ENCODE measurements at regions not wholly inside any gene's neighbourhood (a gene's known extent, or its start where the extent isn't known, plus 50 kb on each side); places are given as distances from the start of the nearest gene placed in this dataset.

DNA sequence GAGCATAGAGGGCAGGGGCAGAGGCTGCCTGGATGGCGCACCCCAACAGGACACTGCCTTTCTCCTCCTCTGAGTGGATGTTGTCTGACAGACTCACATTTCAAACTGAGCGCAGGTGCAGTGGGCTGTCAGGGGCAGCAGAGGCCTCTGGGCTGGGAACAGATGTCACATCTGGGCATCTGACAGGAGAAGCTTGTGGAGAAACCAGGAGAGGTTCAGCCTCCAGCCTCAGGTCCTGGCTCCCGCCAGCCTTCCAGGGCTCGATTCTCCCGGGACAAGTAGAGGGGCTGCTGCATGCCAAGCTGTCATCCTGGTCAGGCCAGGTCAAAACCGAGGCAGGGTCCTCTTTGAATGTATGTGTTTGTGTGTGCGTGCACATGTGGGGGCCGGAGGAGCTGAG is 67.7 kb upstream of the SDK2 start:
- TF ChIP-seq, protein P1, sequence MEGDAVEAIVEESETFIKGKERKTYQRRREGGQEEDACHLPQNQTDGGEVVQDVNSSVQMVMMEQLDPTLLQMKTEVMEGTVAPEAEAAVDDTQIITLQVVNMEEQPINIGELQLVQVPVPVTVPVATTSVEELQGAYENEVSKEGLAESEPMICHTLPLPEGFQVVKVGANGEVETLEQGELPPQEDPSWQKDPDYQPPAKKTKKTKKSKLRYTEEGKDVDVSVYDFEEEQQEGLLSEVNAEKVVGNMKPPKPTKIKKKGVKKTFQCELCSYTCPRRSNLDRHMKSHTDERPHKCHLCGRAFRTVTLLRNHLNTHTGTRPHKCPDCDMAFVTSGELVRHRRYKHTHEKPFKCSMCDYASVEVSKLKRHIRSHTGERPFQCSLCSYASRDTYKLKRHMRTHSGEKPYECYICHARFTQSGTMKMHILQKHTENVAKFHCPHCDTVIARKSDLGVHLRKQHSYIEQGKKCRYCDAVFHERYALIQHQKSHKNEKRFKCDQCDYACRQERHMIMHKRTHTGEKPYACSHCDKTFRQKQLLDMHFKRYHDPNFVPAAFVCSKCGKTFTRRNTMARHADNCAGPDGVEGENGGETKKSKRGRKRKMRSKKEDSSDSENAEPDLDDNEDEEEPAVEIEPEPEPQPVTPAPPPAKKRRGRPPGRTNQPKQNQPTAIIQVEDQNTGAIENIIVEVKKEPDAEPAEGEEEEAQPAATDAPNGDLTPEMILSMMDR (IDR thresholded peaks at IDR 0.05; ENCODE audit: low read depth, low read length) = no peak
- H3K4me3 ChIP-seq (ENCODE audit: low read depth, low read length) = no peak overlapping the region

DNA sequence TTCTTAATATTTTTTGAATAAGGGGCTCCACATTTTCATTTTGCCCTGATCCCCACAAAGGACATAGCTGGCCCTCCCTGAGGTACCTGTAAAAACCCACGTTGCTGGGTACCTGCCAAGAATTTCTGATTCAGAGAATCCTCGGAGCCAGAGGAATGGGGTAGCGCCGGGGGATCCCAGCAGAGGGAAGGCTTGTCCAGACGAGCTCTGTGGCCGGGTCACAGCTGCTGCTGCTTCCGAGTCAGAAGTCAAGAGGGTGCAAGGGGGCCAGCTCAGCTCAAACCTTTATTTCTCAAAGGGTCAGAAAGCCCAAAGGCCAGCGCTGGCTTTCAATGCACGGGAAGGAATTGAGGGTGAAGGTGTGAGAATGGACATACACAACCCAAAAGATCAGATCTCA is 68.9 kb upstream of the SDK2 start:
- H3K4me3 ChIP-seq (ENCODE audit: low read depth, low read length) = no peak overlapping the region
- TF ChIP-seq, protein P1 (IDR thresholded peaks at IDR 0.05; ENCODE audit: low read depth, low read length) = no peak

DNA sequence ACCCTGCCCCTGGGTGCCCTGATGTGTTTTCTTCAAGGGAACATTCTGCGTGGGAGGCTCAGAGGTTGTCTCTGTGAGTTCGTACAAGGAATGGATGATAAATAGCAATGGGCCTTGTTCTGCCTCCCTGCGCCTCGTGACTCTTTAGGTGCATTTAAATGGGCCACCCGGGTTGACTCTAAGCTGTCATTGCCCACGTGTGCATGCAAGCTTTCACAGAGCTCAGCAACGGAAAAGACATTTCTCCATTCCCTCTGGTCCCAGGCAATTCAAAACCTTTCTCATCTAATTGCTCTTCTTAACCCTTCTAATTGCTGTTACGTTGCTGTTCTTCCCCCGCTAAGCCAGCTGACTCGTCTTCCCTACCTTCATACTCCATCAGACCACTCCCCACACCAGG is 71.5 kb upstream of the SDK2 start:
- no peak overlapping the region for H3K4me3 ChIP-seq (ENCODE audit: low read depth, low read length)
- TF ChIP-seq, protein P1 (IDR thresholded peaks at IDR 0.05; ENCODE audit: low read depth, low read length) = no peak

DNA sequence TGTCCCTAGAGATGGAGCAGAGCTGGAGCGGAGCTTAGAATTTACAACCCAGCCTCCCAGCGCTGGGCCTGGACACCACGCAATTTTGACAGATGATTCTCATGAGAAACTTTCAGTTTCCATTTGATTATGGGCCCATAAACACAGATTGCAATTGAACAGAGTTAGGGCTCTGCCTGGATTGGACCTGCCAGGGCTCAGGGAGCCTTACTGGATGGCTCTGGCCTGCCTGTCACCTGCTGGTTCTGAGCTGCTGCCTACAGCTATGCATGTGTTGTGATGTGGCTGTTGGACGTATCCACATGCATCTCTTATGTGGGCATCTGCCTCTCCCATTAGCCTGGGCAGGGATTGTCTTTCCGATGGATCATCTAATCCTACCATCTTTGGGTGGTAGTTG is 73.4 kb upstream of the SDK2 start:
- TF ChIP-seq, protein P1 (IDR thresholded peaks at IDR 0.05; ENCODE audit: low read depth, low read length) = no peak
- no peak overlapping the region for H3K4me3 ChIP-seq (ENCODE audit: low read depth, low read length)

DNA sequence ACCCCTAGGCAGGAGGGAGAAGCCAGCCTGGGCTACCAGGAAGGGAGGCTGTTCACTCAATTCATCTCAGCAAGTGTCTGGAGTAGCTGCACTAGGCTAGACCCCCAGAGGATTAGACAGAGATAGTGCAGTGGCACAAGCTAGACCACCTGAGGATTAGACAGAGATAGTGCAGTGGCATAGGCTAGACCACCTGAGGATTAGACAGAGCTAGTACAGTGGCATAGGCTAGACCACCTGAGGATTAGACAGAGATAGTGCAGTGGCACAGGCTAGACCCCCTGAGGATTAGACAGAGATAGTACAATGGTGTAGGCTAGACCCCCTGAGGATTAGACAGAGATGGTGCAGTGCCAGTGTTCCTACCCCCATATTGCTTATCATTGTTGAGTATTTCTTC is 74.1 kb upstream of the SDK2 start:
- H3K4me3 ChIP-seq (ENCODE audit: low read depth, low read length) = no peak overlapping the region
- TF ChIP-seq, protein P1 (IDR thresholded peaks at IDR 0.05; ENCODE audit: low read depth, low read length) = no peak

DNA sequence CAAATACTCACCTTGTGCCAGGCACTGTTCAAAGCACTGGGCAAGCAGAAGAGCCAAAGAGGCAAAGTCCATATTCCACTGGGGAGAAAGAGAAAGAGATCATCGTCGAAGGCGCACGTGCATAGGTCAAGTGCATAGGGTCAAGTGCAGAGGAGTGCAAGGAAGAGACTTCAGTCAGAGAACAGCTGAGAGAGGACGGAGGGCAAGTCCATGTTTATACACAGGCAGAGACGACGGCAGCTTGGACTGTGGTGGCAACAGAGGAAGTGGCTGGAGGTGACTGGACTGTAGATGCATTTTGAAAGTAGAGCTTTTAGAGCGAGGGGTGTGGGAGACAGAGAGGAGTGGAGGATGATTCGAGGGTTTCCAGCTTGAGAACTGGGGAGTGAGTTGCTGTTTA is 74.7 kb upstream of the SDK2 start:
- no peak overlapping the region for H3K4me3 ChIP-seq (ENCODE audit: low read depth, low read length)
- TF ChIP-seq, protein P1 (IDR thresholded peaks at IDR 0.05; ENCODE audit: low read depth, low read length) = no peak

DNA sequence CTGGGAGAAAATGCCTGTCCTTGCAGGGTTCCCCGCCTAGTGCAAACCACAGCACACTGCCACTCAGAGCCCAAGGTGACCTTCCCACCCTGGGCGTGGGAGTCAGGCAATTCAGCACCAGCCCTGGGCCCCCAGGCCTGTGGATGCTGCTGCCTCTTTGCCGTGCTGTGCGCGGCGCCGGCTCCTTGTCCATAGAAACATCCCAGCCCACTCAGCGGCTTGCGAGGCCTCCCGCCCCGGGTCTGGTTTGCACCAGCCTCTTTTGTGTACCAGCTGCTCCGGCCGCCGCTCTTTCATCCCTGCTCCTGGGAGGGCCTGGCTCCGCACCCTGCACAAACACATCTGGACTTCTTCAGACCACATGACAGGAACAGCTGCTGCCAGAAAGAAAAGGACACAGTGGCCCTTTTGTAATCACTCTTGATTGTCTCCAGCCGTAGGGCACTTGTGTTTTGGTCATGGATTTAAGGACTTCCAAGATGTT is 75.4 kb upstream of the SDK2 start:
- TF ChIP-seq, protein P1 (IDR thresholded peaks at IDR 0.05; ENCODE audit: low read depth, low read length) = no peak
- H3K4me3 ChIP-seq (ENCODE audit: low read depth, low read length) = no peak overlapping the region

Measured in WI38 (cell line).